Activated CD4-positive, alpha-beta memory T cell treated with anti-CD3 and anti-CD28 coated beads, Interleukin-2, amount 10 ng/mL, durations not matched to agents 7 days and 5 days (primary cell): ENCODE measurements at regions not wholly inside any gene's neighbourhood (a gene's known extent, or its start where the extent isn't known, plus 50 kb on each side); places are given as distances from the start of the nearest gene placed in this dataset.

Source experiments
- CTCF ChIA-PET: fragments of 350-600 bp; sonication (Branson Sonifier 250); formaldehyde crosslinking; loops from one replicate; lab custom pipeline; 2021; ENCODE audit warnings: antibody characterized with exemption, inconsistent platforms; lab: Charles Lee
- POLR2A ChIA-PET: fragments of 350-600 bp; sonication (Branson Sonifier 250); formaldehyde crosslinking; loops from one replicate; lab custom pipeline; 2021; ENCODE audit warnings: antibody characterized with exemption; lab: Charles Lee
- DNase-seq: peaks from one replicate; pipeline ENCODE4 v3.0.0-alpha.2; 2020
- H3K27ac Mint-ChIP-seq: one replicate; pipeline ENCODE4 v1.8.0; 2021; ENCODE audit warnings: mild to moderate bottlenecking, mixed read lengths
- H3K27me3 Mint-ChIP-seq: one replicate; pipeline ENCODE4 v1.8.0; 2021; ENCODE audit warnings: mixed read lengths
- H3K36me3 Mint-ChIP-seq: one replicate; pipeline ENCODE4 v1.8.0; 2021; ENCODE audit warnings: low read depth, mixed read lengths
- H3K4me1 Mint-ChIP-seq: one replicate; pipeline ENCODE4 v1.8.0; 2021; ENCODE audit warnings: mixed read lengths
- H3K4me3 Mint-ChIP-seq: one replicate; pipeline ENCODE4 v1.8.0; 2021; ENCODE audit warnings: mild to moderate bottlenecking, mixed read lengths
- H3K9me3 Mint-ChIP-seq: one replicate; pipeline ENCODE4 v1.8.0; 2021; ENCODE audit warnings: mixed read lengths

DNA sequence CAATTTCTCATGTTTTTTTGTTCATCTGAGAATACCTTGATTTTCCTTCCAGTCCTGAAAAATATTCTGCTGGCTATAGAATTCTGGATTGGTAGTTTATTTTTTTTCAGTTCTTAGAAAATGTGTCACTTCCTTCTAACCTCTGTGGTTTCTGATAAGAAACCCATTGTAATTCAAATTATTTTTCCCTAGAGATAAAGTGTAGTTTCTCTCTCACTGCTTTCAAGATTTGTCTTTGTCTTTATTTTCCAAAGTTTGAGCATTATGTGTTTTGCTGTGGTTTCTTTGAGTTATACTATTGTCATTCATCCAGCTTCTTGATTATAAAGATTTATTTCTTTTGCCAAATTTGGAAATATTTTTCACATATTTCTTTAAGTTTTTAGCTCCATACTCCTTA lies 324.0 kb upstream of the SPRY2 start:
- H3K4me1 Mint-ChIP-seq, result no peaks in the 10 kb centered on the region
- no peak overlapping the region for H3K4me3 Mint-ChIP-seq
- ChIA-PET POLR2A (no interaction called here), CTCF (no interaction called here)
- H3K27ac Mint-ChIP-seq, result no peak overlapping the region
- no peaks in the 10 kb centered on the region for H3K27me3 Mint-ChIP-seq
- no peak for DNase-seq
- peaks cover 2% of the 10 kb centered on the region for H3K9me3 Mint-ChIP-seq
- no peaks in the 10 kb centered on the region for H3K36me3 Mint-ChIP-seq

GRCh38 chr13:80663788-80664187 lies 322.9 kb upstream of the SPRY2 start:
- POLR2A ChIA-PET, result no interaction called here
- CTCF ChIA-PET, result no interaction called here
- Mint-ChIP-seq H3K27me3 (no peaks in the 10 kb centered on the region), H3K27ac (no peak overlapping the region), H3K36me3 (no peaks in the 10 kb centered on the region), H3K4me3 (no peak overlapping the region), H3K9me3 (peaks cover 6% of the 10 kb centered on the region), H3K4me1 (no peaks in the 10 kb centered on the region)
- DNase-seq, result no peak

DNA sequence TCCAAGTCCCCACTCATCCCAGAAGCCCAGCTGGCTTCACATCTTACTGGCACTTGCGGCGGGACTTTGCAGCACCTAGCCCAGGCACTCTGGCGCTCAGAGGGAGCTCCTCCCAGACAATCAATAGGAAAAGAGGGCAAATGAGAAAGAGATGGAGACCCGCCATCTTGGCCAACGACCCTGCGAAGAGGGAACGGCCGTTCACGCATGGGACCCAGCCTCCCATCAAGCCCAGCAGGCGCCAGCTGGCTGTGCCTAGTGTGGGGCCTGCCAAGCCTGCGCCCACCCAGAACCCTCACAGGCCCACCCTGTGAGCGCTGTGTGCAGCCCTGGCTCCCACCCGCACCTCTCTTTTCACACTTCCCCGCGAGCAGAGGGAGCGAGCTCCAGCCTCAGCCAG lies 317.8 kb upstream of the SPRY2 start:
- H3K36me3 Mint-ChIP-seq, result no peaks in the 10 kb centered on the region
- H3K9me3 Mint-ChIP-seq, result peaks cover 18% of the 10 kb centered on the region
- H3K4me1 Mint-ChIP-seq, result no peaks in the 10 kb centered on the region
- H3K4me3 Mint-ChIP-seq, result no peak overlapping the region
- DNase-seq, result no peak
- H3K27me3 Mint-ChIP-seq, result no peaks in the 10 kb centered on the region
- POLR2A ChIA-PET, result no interaction called here
- no peak overlapping the region for H3K27ac Mint-ChIP-seq
- CTCF ChIA-PET, result no interaction called here

DNA sequence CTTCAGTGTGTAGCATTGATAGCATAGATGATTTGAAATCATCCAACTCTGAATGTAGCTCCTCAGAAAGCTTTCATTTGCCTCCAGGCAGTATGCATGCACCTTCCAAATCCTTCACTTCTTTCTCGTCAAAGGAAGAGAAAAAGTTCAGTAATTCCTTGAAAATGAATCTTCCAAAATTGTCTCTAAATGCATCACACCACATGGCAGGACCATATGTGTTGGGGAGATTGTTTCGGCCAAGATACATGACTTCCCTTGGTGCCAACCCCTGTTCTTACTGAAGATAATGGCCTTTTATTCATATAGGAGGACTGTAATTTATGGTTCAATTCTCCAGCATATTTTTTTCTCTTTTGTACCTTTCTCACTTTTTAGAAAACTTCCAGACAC lies 315.6 kb upstream of the SPRY2 start:
- ChIA-PET CTCF (no interaction called here), POLR2A (no interaction called here)
- H3K27ac Mint-ChIP-seq, result no peak overlapping the region

DNA sequence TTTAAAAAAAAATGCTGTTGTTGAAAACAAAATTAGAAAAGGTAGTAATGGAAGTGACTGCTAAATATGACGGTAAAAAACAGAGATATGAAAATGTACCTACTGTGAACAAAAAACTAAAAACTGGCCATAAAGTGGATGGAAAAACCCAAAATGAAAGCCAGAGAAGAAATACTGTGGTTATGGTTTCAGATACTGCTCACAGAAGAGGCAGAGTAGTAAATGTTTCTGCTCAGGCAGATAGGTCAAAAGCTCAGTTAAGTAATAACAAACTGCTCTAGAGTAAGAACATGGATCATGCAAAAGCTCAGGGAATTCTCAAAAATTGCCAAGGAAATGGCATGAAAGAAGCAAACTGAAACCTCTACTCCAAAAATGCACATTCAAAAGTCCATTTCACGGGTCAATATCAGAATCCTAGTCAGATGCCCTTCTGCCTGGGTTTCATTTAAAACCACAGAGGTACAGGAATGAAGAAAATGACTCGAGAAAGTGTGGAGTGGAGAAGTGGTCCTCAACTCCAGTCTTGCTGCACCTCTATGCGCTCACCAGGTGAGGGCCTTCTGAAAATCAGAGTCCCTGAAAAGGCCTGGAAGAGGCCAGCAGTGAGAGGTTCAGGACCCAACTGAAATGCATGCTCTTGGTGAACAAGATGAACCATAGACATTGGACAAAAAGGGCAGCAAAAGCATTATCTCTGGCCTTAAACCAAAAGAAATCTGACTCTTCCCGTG lies 315.0 kb upstream of the SPRY2 start:
- DNase-seq, result no peak
- ChIA-PET CTCF (no interaction called here), POLR2A (no interaction called here)
- Mint-ChIP-seq H3K9me3 (peaks cover 18% of the 10 kb centered on the region), H3K27ac (no peak overlapping the region), H3K27me3 (no peaks in the 10 kb centered on the region), H3K36me3 (no peaks in the 10 kb centered on the region), H3K4me1 (no peaks in the 10 kb centered on the region), H3K4me3 (no peak overlapping the region)

More for the DNA sequence above, 315.6 kb upstream of the SPRY2 start:
- H3K4me3 Mint-ChIP-seq, result no peak overlapping the region
- no peaks in the 10 kb centered on the region for H3K36me3 Mint-ChIP-seq
- DNase-seq, result no peak
- H3K27me3 Mint-ChIP-seq, result no peaks in the 10 kb centered on the region
- H3K9me3 Mint-ChIP-seq, result peaks cover 18% of the 10 kb centered on the region
- H3K4me1 Mint-ChIP-seq, result no peaks in the 10 kb centered on the region

DNA sequence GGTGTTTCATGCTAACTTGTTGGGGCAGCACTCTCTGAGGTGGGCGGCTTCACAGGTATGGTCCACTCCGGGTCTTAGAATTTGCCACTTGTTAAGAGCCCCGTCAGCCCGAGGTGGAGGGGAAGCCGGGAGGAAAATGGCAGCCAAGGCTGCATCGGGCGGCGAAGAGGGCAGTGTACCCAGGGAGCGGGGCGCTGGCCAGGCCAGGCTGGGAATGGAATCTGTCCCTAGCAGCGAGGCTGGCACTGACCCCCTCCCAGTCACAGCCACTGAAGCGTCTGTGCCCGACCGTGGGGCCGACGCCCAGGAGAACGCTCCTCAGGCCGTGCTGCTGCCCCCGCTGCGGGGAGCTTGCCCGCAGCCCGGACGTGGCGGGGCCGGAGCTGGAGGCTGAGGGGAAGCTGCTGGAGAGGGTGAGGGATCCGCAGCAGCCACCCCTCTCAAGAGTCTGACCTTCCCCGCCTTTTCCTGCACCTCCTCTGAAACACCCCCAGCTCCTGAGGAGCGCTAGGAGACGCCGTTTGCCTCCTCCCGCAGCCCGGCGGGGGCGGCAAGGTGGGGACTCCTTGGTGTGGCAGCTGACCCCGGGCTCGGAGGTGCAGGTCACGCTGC lies 313.8 kb upstream of the SPRY2 start:
- H3K27me3 Mint-ChIP-seq, result no peaks in the 10 kb centered on the region
- DNase-seq, result no peak
- H3K9me3 Mint-ChIP-seq, result peaks cover 18% of the 10 kb centered on the region
- H3K4me1 Mint-ChIP-seq, result no peaks in the 10 kb centered on the region
- H3K36me3 Mint-ChIP-seq, result no peaks in the 10 kb centered on the region
- H3K4me3 Mint-ChIP-seq, result no peak overlapping the region
- H3K27ac Mint-ChIP-seq, result no peak overlapping the region
- ChIA-PET POLR2A (no interaction called here), CTCF (no interaction called here)

DNA sequence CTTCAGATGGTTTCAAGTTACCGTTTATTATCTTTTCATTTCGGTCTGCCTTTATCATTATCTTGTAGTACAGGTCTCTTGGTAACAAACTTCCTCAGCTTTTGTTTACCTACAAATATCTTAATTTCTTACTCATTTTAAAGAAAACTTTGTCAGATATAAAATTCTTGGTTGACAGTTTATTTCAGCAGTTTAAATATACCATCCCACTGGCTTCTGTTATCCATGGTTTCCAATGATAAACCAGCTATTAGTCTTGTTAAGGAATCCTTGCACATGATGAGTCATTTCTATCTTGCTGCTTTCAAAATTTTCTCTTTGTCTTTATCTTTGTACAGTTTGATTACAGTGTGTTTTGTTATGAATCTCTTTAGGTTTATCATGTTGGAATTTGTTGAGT lies 308.3 kb upstream of the SPRY2 start:
- Mint-ChIP-seq H3K27me3 (no peaks in the 10 kb centered on the region), H3K27ac (no peak overlapping the region), H3K9me3 (peaks cover 5% of the 10 kb centered on the region), H3K36me3 (no peaks in the 10 kb centered on the region), H3K4me3 (no peak overlapping the region), H3K4me1 (no peaks in the 10 kb centered on the region)
- ChIA-PET POLR2A (no interaction called here), CTCF (no interaction called here)
- no peak for DNase-seq

- no peaks in the 10 kb centered on the region for H3K27me3 Mint-ChIP-seq
- POLR2A ChIA-PET, result no interaction called here
- CTCF ChIA-PET, result no interaction called here
Observed at GRCh38 chr13:80642641-80643040, 301.7 kb upstream of the SPRY2 start.

GRCh38 chr13:80633251-80633650 lies 292.3 kb upstream of the SPRY2 start:
- Mint-ChIP-seq H3K27ac (no peak overlapping the region), H3K4me3 (no peak overlapping the region), H3K9me3 (peaks cover 2% of the 10 kb centered on the region), H3K27me3 (no peaks in the 10 kb centered on the region), H3K36me3 (no peaks in the 10 kb centered on the region), H3K4me1 (no peaks in the 10 kb centered on the region)
- ChIA-PET POLR2A (no interaction called here), CTCF (no interaction called here)
- DNase-seq, result no peak

More at GRCh38 chr13:80642641-80643040, 301.7 kb upstream of the SPRY2 start:
- Mint-ChIP-seq H3K27ac (no peak overlapping the region), H3K4me3 (no peak overlapping the region), H3K36me3 (no peaks in the 10 kb centered on the region), H3K4me1 (no peaks in the 10 kb centered on the region), H3K9me3 (peaks cover 2% of the 10 kb centered on the region)
- no peak for DNase-seq

DNA sequence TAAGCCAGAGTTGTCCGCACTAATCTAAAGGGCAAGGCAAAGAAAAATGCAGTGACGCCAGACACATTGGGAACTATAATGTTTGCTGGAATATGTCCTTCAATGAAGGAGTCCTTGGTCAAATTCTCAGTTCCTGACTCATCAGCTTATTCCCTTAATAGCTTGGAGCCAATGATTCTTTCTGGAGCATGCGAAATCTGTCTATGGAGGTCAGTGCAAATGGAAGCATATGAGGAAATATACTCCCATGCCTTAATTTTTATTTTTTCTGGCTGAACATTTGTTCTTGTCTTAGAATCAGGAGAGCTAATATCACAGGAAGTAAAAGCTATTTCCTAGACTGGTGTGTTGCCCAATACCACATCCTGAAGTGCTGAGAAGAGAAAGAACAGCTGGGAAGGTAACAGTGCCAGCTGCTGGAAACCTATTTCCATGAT lies 289.8 kb upstream of the SPRY2 start:
- no peak for DNase-seq
- H3K9me3 Mint-ChIP-seq, result no peaks in the 10 kb centered on the region
- POLR2A ChIA-PET, result no interaction called here
- no peak overlapping the region for H3K27ac Mint-ChIP-seq
- CTCF ChIA-PET, result no interaction called here
- no peaks in the 10 kb centered on the region for H3K27me3 Mint-ChIP-seq
- no peak overlapping the region for H3K4me3 Mint-ChIP-seq
- H3K36me3 Mint-ChIP-seq, result no peaks in the 10 kb centered on the region
- H3K4me1 Mint-ChIP-seq, result no peaks in the 10 kb centered on the region

DNA sequence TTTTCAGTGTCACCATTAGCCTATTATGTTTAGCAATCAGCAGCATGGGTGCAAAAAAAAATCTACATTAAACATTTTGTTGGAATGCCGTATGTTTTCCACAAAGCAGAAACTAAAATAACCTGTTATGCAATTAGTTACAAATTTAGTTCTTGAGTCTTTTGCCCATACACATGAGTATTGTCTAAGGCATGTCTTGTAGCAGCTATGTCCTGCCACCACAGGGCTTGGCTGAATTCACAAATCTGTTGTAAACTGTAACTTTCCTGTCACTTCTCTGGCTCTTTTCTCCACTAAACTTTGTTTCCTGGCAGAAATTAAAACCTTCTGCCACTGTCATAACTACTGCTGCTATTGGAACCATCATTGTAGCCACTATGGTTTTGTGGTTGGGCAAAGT lies 277.9 kb upstream of the SPRY2 start:
- no peak for DNase-seq
- no peak overlapping the region for H3K4me3 Mint-ChIP-seq
- no peak overlapping the region for H3K27ac Mint-ChIP-seq
- no peaks in the 10 kb centered on the region for H3K27me3 Mint-ChIP-seq
- POLR2A ChIA-PET, result no interaction called here
- H3K4me1 Mint-ChIP-seq, result no peaks in the 10 kb centered on the region
- CTCF ChIA-PET, result no interaction called here
- peaks cover 6% of the 10 kb centered on the region for H3K9me3 Mint-ChIP-seq
- no peaks in the 10 kb centered on the region for H3K36me3 Mint-ChIP-seq

- H3K27me3 Mint-ChIP-seq, result no peaks in the 10 kb centered on the region
- no peak for DNase-seq
- H3K9me3 Mint-ChIP-seq, result peaks cover 8% of the 10 kb centered on the region
- H3K36me3 Mint-ChIP-seq, result no peaks in the 10 kb centered on the region
- H3K27ac Mint-ChIP-seq, result no peak overlapping the region
- H3K4me1 Mint-ChIP-seq, result no peaks in the 10 kb centered on the region
- ChIA-PET CTCF (no interaction called here), POLR2A (no interaction called here)
- no peak overlapping the region for H3K4me3 Mint-ChIP-seq
Observed at GRCh38 chr13:80612804-80613203, 271.9 kb upstream of the SPRY2 start.

DNA sequence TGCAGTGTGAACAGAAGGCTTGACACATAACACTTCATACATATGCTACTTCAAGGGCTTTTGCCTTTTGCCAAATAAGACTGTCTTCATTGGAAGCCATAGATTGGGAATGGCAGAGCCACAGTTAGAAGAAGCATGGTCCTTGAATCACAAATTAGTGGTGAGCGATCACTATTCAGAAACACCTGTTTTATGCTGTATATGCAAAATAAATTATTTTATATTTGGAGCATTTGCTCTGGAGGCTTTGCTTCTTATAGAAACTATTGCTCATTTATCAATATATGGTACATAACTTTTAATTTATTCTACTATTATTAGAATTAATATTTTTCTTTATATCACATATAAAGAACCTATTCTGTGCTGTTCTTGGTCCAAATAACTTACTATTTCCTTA lies 270.4 kb upstream of the SPRY2 start:
- Mint-ChIP-seq H3K4me1 (no peaks in the 10 kb centered on the region), H3K36me3 (no peaks in the 10 kb centered on the region), H3K27me3 (no peaks in the 10 kb centered on the region), H3K9me3 (peaks cover 2% of the 10 kb centered on the region), H3K27ac (no peak overlapping the region), H3K4me3 (no peak overlapping the region)
- ChIA-PET CTCF (no interaction called here), POLR2A (no interaction called here)
- no peak for DNase-seq

GRCh38 chr13:80605716-80606115 lies 264.8 kb upstream of the SPRY2 start:
- peaks cover 4% of the 10 kb centered on the region for H3K9me3 Mint-ChIP-seq
- no peak overlapping the region for H3K4me3 Mint-ChIP-seq
- ChIA-PET CTCF (no interaction called here), POLR2A (no interaction called here)
- no peaks in the 10 kb centered on the region for H3K36me3 Mint-ChIP-seq
- DNase-seq, result no peak
- no peaks in the 10 kb centered on the region for H3K27me3 Mint-ChIP-seq
- no peak overlapping the region for H3K27ac Mint-ChIP-seq
- no peaks in the 10 kb centered on the region for H3K4me1 Mint-ChIP-seq
